ENCODE measurements at regions not wholly inside any gene's neighbourhood (a gene's known extent, or its start where the extent isn't known, plus 50 kb on each side); places are given as distances from the start of the nearest gene placed in this dataset.

GRCh38 chr13:33467556-33467955 is 182.0 kb upstream of the STARD13 start:
- DNase-seq (ENCODE audit: low read depth) = no peak

- DNase-seq (ENCODE audit: low read depth) = no peak
Measured at GRCh38 chr13:33471204-33471603, 185.6 kb upstream of the STARD13 start.

GRCh38 chr13:33472446-33472845 is 186.9 kb upstream of the STARD13 start:
- no peak for DNase-seq (ENCODE audit: low read depth)

GRCh38 chr13:33479105-33479504 is 193.6 kb upstream of the STARD13 start:
- no peak for DNase-seq (ENCODE audit: low read depth)

- DNase-seq (ENCODE audit: low read depth) = no peak
Measured at GRCh38 chr13:33480561-33480960, 195.0 kb upstream of the STARD13 start.

GRCh38 chr13:33483471-33483870 is 197.9 kb upstream of the STARD13 start:
- no peak for DNase-seq (ENCODE audit: low read depth)

GRCh38 chr13:33485247-33485646 is 199.7 kb upstream of the STARD13 start:
- no peak for DNase-seq (ENCODE audit: low read depth)

- peak; percentile 69 for DNase-seq (ENCODE audit: low read depth)
Measured at GRCh38 chr13:33487575-33488243, 202.2 kb upstream of the STARD13 start.

GRCh38 chr13:33489563-33489962 is 204.0 kb upstream of the STARD13 start:
- no peak for DNase-seq (ENCODE audit: low read depth)

GRCh38 chr13:33490461-33491327 is 205.1 kb upstream of the STARD13 start:
- DNase-seq (ENCODE audit: low read depth) = peak; percentile 31

GRCh38 chr13:33493672-33494365 is 208.3 kb upstream of the STARD13 start:
- DNase-seq (ENCODE audit: low read depth) = no peak

GRCh38 chr13:33494596-33495204 is 209.1 kb upstream of the STARD13 start:
- peak; percentile 38 for DNase-seq (ENCODE audit: low read depth)

GRCh38 chr13:33496336-33496735 is 210.8 kb upstream of the STARD13 start:
- no peak for DNase-seq (ENCODE audit: low read depth)

- no peak for DNase-seq (ENCODE audit: low read depth)
Measured at GRCh38 chr13:33497146-33497845, 211.7 kb upstream of the STARD13 start.

- DNase-seq (ENCODE audit: low read depth) = no peak
Measured at GRCh38 chr13:33508060-33508459, 222.5 kb upstream of the STARD13 start.

GRCh38 chr13:33509642-33510229 is 224.2 kb upstream of the STARD13 start:
- DNase-seq (ENCODE audit: low read depth) = peak; percentile 59

- DNase-seq (ENCODE audit: low read depth) = no peak
Measured at GRCh38 chr13:33510350-33510970, 224.9 kb upstream of the STARD13 start.

GRCh38 chr13:33512880-33513554 is 227.5 kb upstream of the STARD13 start:
- peak; percentile 49 for DNase-seq (ENCODE audit: low read depth)

GRCh38 chr13:33514362-33514761 is 228.8 kb upstream of the STARD13 start:
- no peak for DNase-seq (ENCODE audit: low read depth)

GRCh38 chr13:33515146-33515545 is 229.6 kb upstream of the STARD13 start:
- no peak for DNase-seq (ENCODE audit: low read depth)
